ENCODE measurements at regions not wholly inside any gene's neighbourhood (a gene's known extent, or its start where the extent isn't known, plus 50 kb on each side); places are given as distances from the start of the nearest gene placed in this dataset.

- no peak for DNase-seq (ENCODE audit: low read depth)
Measured at GRCh38 chr2:217477583-217477982, 525.2 kb downstream of the TNS1 start.

- no peak for DNase-seq (ENCODE audit: low read depth)
Measured at GRCh38 chr2:217475791-217476190, 527.0 kb downstream of the TNS1 start.

- DNase-seq (ENCODE audit: low read depth): no peak
Measured at GRCh38 chr2:217475101-217475500, 527.7 kb downstream of the TNS1 start.

GRCh38 chr2:217471319-217471718 lies 531.5 kb downstream of the TNS1 start:
- no peak for DNase-seq (ENCODE audit: low read depth)

- DNase-seq (ENCODE audit: low read depth): no peak
Measured at GRCh38 chr2:217469203-217469810, 533.5 kb downstream of the TNS1 start.

GRCh38 chr2:217468042-217468830 lies 534.6 kb downstream of the TNS1 start:
- DNase-seq (ENCODE audit: low read depth): no peak

GRCh38 chr2:217467331-217467730 lies 535.5 kb downstream of the TNS1 start:
- no peak for DNase-seq (ENCODE audit: low read depth)

- no peak for DNase-seq (ENCODE audit: low read depth)
Measured at GRCh38 chr2:217466805-217467204, 536.0 kb downstream of the TNS1 start.

- no peak for DNase-seq (ENCODE audit: low read depth)
Measured at GRCh38 chr2:217466104-217466503, 536.7 kb downstream of the TNS1 start.

GRCh38 chr2:217465100-217465499 lies 537.7 kb downstream of the TNS1 start:
- no peak for DNase-seq (ENCODE audit: low read depth)

GRCh38 chr2:217463402-217464075 lies 539.3 kb downstream of the TNS1 start:
- DNase-seq (ENCODE audit: low read depth): no peak

- DNase-seq (ENCODE audit: low read depth): no peak
Measured at GRCh38 chr2:217462121-217462520, 540.7 kb downstream of the TNS1 start.

- no peak for DNase-seq (ENCODE audit: low read depth)
Measured at GRCh38 chr2:217461674-217462073, 541.1 kb downstream of the TNS1 start.

- no peak for DNase-seq (ENCODE audit: low read depth)
Measured at GRCh38 chr2:217459680-217460405, 543.0 kb downstream of the TNS1 start.

- no peak for DNase-seq (ENCODE audit: low read depth)
Measured at GRCh38 chr2:217459016-217459415, 543.8 kb downstream of the TNS1 start.

- no peak for DNase-seq (ENCODE audit: low read depth)
Measured at GRCh38 chr2:217456016-217456415, 546.8 kb downstream of the TNS1 start.

- no peak for DNase-seq (ENCODE audit: low read depth)
Measured at GRCh38 chr2:217452928-217453327, 549.9 kb downstream of the TNS1 start.

- no peak for DNase-seq (ENCODE audit: low read depth)
Measured at GRCh38 chr2:217451666-217452065, 551.1 kb downstream of the TNS1 start.

GRCh38 chr2:217449444-217449843 lies 553.4 kb downstream of the TNS1 start:
- DNase-seq (ENCODE audit: low read depth): no peak

GRCh38 chr2:217448860-217449259 lies 553.9 kb downstream of the TNS1 start:
- no peak for DNase-seq (ENCODE audit: low read depth)

GRCh38 chr2:217445723-217446122 lies 557.1 kb downstream of the TNS1 start:
- no peak for DNase-seq (ENCODE audit: low read depth)

- no peak for DNase-seq (ENCODE audit: low read depth)
Measured at GRCh38 chr2:217444932-217445331, 557.9 kb downstream of the TNS1 start.

GRCh38 chr2:217444509-217444908 lies 558.3 kb downstream of the TNS1 start:
- no peak for DNase-seq (ENCODE audit: low read depth)

Measured in stimulated activated CD8-positive, alpha-beta memory T cell treated with anti-CD3 and anti-CD28 coated beads, Interleukin-4, amount 100 ng/mL, for 24 hours (primary cell).